H54 (cell line): ENCODE measurements at regions not wholly inside any gene's neighbourhood (a gene's known extent, or its start where the extent isn't known, plus 50 kb on each side); places are given as distances from the start of the nearest gene placed in this dataset.

Experiments used
- DNase-seq: peaks from one replicate; pipeline ENCODE4 v3.0.0; 2011; ENCODE audit warnings: low spot score, mixed read lengths; ENCODE audit not compliant: insufficient read length
- FAIRE-seq: peaks from 3 replicates; lab custom pipeline; 2011; peaks lifted over from hg19 to GRCh38; lab: Jason Lieb, UNC
- POLR2A ChIP-seq: IDR thresholded peaks from 2 replicates; pipeline ENCODE4 v1.6.1; 2011; ENCODE audit warnings: low read depth, mild to moderate bottlenecking, low read length

DNA sequence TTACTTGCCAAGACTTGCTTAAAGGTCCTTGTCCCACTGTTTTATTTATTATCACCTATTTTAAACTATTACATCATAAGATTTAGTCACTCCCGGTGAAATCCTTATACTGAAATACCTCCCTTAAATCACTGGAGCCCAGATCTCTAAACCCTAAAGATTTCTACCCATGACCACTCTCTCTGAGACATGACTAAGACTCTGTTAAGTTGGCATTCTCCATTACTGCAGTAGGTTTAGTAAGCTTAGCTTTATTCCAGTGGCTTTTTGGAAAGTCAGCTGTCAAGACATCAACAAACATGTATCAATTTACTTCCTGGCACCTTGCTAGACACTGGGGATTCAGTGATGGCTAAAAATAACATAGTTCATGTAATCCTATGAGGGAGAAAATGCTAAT is 874.2 kb downstream of the KCNMA1 start:
- no peak for DNase-seq
- FAIRE-seq, result no peak
- no peak for TF ChIP-seq POLR2A

- no peak for FAIRE-seq
- no peak for TF ChIP-seq POLR2A
- no peak for DNase-seq
Observed at GRCh38 chr10:76759681-76760080, 877.9 kb downstream of the KCNMA1 start.

DNA sequence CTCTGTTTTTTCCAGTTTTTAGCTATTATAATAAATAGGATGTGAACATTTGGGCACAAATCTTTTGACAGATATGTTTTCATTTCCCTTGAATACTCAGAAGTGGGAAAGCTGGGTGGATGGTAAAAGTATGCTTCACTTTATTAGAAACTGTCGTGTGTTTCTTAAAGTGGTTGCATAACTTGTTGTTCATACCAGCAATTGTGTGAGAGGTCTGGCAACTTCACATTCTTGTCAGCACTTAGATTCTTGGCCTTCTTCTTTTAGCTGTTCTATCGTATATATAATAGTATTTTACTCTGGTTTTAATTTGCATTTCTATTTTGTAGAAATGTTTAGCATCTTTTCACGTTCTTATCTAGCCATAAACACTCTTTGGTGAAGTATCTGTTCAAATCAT is 894.4 kb downstream of the KCNMA1 start:
- DNase-seq, result no peak
- no peak for FAIRE-seq
- TF ChIP-seq POLR2A, result no peak

DNA sequence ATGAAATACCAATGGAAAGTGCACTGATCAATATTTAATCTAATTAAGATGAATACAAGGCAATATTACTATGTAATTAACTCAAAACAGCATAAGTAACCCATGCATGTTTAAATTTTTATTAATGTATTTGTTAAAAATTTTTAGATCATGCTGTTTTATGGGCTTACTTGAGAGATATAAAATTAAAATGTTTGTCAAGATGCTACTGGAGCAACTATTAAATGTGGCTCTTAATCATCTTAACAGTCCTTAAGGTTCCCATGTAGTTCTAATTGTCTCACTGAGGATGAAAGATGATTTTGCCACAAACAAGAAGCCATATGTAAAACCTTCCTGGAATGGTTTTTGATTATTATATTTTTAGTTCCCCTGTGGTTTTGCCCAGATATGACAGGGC is 897.1 kb downstream of the KCNMA1 start:
- no peak for DNase-seq
- no peak for TF ChIP-seq POLR2A
- FAIRE-seq, result no peak

- no peak for FAIRE-seq
- TF ChIP-seq POLR2A, result no peak
- DNase-seq, result no peak
Observed at GRCh38 chr10:76738991-76739390, 898.6 kb downstream of the KCNMA1 start.

GRCh38 chr10:76736815-76737618 is 900.6 kb downstream of the KCNMA1 start:
- FAIRE-seq, result no peak
- DNase-seq, result no peak
- TF ChIP-seq POLR2A, result no peak

GRCh38 chr10:76736392-76736791 is 901.2 kb downstream of the KCNMA1 start:
- FAIRE-seq, result no peak

GRCh38 chr10:76735866-76736265 is 901.7 kb downstream of the KCNMA1 start:
- no peak for TF ChIP-seq POLR2A
- no peak for DNase-seq
- no peak for FAIRE-seq

More at GRCh38 chr10:76736392-76736791, 901.2 kb downstream of the KCNMA1 start:
- TF ChIP-seq POLR2A, result no peak
- no peak for DNase-seq

GRCh38 chr10:76733441-76733936 is 904.1 kb downstream of the KCNMA1 start:
- DNase-seq (no peak), FAIRE-seq (no peak)
- TF ChIP-seq POLR2A, result no peak

DNA sequence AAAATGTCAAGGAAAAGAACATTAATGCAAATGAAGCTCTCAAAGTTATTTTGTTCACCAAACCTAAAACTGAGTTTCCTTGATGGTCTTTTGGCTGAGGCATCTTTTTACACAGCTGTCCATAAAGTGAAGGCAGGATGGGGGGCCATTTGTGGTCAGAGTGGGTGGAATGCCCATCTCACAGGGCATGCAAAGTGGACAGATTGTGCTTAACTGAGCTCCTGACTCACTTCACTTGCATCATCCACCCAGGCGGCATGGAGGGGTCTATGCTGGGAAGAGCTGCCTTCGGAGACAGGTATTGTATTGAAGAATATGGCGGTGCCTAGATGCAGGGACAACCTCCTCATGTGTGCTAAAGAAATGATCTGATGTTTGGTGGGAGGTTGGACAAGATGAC is 905.3 kb downstream of the KCNMA1 start:
- FAIRE-seq (no peak), DNase-seq (no peak)
- TF ChIP-seq POLR2A, result no peak

- no peak for DNase-seq
- no peak for TF ChIP-seq POLR2A
- no peak for FAIRE-seq
Observed at GRCh38 chr10:76729841-76730487, 907.6 kb downstream of the KCNMA1 start.

DNA sequence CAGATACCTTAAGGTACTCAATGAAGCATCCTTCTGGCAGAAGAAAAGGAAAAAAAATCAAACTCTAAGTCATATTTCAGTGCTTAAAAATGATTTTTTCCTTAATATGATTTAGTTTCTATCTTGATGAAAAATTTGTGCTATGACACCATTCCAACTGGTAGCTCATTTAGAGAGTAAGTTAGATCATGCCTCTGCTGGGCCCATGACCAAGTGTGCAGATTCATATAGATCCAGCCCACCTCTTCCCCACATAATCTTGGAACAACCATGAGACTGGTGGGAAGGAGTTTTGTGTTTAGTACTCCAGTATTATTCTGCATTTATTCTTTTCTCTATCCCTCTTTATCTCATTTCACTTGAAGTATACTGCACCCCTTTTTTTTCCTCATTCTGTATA is 908.3 kb downstream of the KCNMA1 start:
- DNase-seq (no peak), FAIRE-seq (no peak)
- no peak for TF ChIP-seq POLR2A

GRCh38 chr10:76727038-76727437 is 910.6 kb downstream of the KCNMA1 start:
- no peak for DNase-seq
- no peak for TF ChIP-seq POLR2A
- no peak for FAIRE-seq

- no peak for TF ChIP-seq POLR2A
- DNase-seq (no peak), FAIRE-seq (no peak)
Observed at GRCh38 chr10:76723844-76724243, 913.8 kb downstream of the KCNMA1 start.
